Right renal pelvis (tissue), 4 donors: ENCODE measurements at regions not wholly inside any gene's neighbourhood (a gene's known extent, or its start where the extent isn't known, plus 50 kb on each side); places are given as distances from the start of the nearest gene placed in this dataset.
"Not testable (repeated sequence)": the region's sequence is repeated elsewhere in the genome, so short reads cannot be mapped to it uniquely, and the experiment has no call there.

ENCODE experiments used
- DNase-seq, 4 donors: peaks; one replicate each; pipeline ENCODE4 v3.0.0-alpha.2; 2013; ENCODE audit warnings: low read depth in 4 of 4, low spot score in 3 of 4, missing footprints in 1 of 4

- no peak for DNase-seq
Observed at GRCh38 chr9:107810461-107810961, 320.9 kb upstream of the KLF4 start.

- no peak for DNase-seq
Observed at GRCh38 chr9:107809871-107810460, 320.4 kb upstream of the KLF4 start.

- DNase-seq: no peak
Observed at GRCh38 chr9:107807183-107807582, 317.6 kb upstream of the KLF4 start.

GRCh38 chr9:107805201-107805600, 315.6 kb upstream of the KLF4 start:
- no peak for DNase-seq

- DNase-seq: no peak
Observed at GRCh38 chr9:107794259-107794658, 304.7 kb upstream of the KLF4 start.

- DNase-seq: no peak
Observed at GRCh38 chr9:107793541-107793940, 304.0 kb upstream of the KLF4 start.

- no peak for DNase-seq
Observed at GRCh38 chr9:107792596-107792995, 303.0 kb upstream of the KLF4 start.

- DNase-seq: no peak
Observed at GRCh38 chr9:107792006-107792405, 302.4 kb upstream of the KLF4 start.

GRCh38 chr9:107789001-107789700, 299.6 kb upstream of the KLF4 start:
- no peak for DNase-seq

- DNase-seq: no peak
Observed at GRCh38 chr9:107786561-107786960, 297.0 kb upstream of the KLF4 start.

- no peak for DNase-seq
Observed at GRCh38 chr9:107784235-107784958, 294.8 kb upstream of the KLF4 start.

GRCh38 chr9:107782789-107783188, 293.2 kb upstream of the KLF4 start:
- DNase-seq: no peak

- DNase-seq: no peak
Observed at GRCh38 chr9:107782381-107782780, 292.8 kb upstream of the KLF4 start.

GRCh38 chr9:107780960-107781359, 291.4 kb upstream of the KLF4 start:
- no peak for DNase-seq

- no peak for DNase-seq
Observed at GRCh38 chr9:107779731-107780130, 290.2 kb upstream of the KLF4 start.

- no peak for DNase-seq
Observed at GRCh38 chr9:107778661-107779060, 289.1 kb upstream of the KLF4 start.

- DNase-seq: not testable (repeated sequence)
Observed at GRCh38 chr9:107774099-107774498, 284.5 kb upstream of the KLF4 start.

GRCh38 chr9:107772988-107773387, 283.4 kb upstream of the KLF4 start:
- DNase-seq: no peak

- no peak for DNase-seq
Observed at GRCh38 chr9:107770716-107771115, 281.1 kb upstream of the KLF4 start.

- DNase-seq: no peak
Observed at GRCh38 chr9:107768224-107768623, 278.7 kb upstream of the KLF4 start.

- DNase-seq: no peak
Observed at GRCh38 chr9:107767711-107768110, 278.1 kb upstream of the KLF4 start.

GRCh38 chr9:107763469-107763868, 273.9 kb upstream of the KLF4 start:
- DNase-seq: not testable (repeated sequence)
